ENCODE measurements at regions not wholly inside any gene's neighbourhood (a gene's known extent, or its start where the extent isn't known, plus 50 kb on each side); places are given as distances from the start of the nearest gene placed in this dataset.

DNA sequence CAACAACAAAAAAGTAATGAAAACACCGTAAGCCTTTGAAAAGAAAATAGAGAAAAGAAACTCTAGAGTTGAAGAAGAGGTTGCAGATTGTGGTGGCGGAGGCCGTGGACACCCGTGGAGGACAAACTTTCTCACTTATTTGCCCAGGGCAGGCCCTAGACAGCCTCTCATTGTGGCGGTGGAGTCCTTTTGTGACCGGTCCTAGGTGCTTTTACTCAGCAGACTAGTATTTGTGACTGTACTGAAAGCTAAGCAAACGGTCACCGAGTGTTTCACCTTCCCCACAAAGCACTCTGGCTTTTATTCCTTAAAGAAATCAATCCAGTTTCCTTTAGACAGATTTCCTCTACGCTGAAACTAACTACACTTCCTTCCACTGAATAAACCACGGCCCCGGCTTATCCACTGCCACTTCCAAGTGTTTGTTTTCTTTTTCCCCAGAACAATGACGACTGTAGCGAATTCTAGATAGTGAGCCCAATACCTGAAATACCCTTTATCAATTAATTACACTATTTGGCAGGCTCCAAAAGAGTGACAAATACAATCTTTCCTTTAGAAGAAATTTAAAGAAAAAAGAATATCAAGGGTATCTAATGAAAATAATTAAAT is 210.2 kb upstream of the TARS1 start:
- TF ChIP-seq EZH2 (IDR thresholded peaks at IDR 0.05; ENCODE audit: insufficient read depth, poor library complexity, severe bottlenecking) = no peak
- no peak for TF ChIP-seq EZH2phosphoT487 (IDR thresholded peaks at IDR 0.05; ENCODE audit: insufficient read depth, low read depth)
